SK-N-SH treated with all-trans-retinoic acid at 6 μM for 48 hours (cell line): ENCODE measurements at regions not wholly inside any gene's neighbourhood (a gene's known extent, or its start where the extent isn't known, plus 50 kb on each side); places are given as distances from the start of the nearest gene placed in this dataset.

Experiments used
- ATAC-seq: fragments of 200-7000 bp; cut with Tn5 transposase; 3 replicates; pipeline ENCODE4 v1.9.1; 2020; ENCODE audit warnings: mild to moderate bottlenecking, moderate library complexity
- ARNTL ChIP-seq: fragments of 450-650 bp; formaldehyde crosslinking; IDR thresholded peaks from 2 replicates; pipeline ENCODE4 v1.5.0; 2020; ENCODE audit warnings: low read depth, mild to moderate bottlenecking, moderate library complexity, borderline replicate concordance
- BACH2 ChIP-seq: fragments of 250-450 bp; sonication (Bioruptor Pico); IDR thresholded peaks from 2 replicates; pipeline ENCODE4 v1.9.0; 2021; ENCODE audit warnings: mild to moderate bottlenecking, borderline replicate concordance
- CSDC2 ChIP-seq: fragments of 250-450 bp; sonication (Bioruptor Pico); IDR thresholded peaks from 2 replicates; pipeline ENCODE4 v1.5.0; 2020; ENCODE audit warnings: mild to moderate bottlenecking, moderate library complexity
- ESRRG ChIP-seq: fragments of 250-450 bp; sonication (Bioruptor Pico); IDR thresholded peaks from 2 replicates; pipeline ENCODE4 v1.6.1; 2021; ENCODE audit warnings: mild to moderate bottlenecking
- GLIS3 ChIP-seq: fragments of 250-450 bp; sonication (Bioruptor Pico); IDR thresholded peaks from 2 replicates; pipeline ENCODE4 v1.5.0; 2020; ENCODE audit warnings: mild to moderate bottlenecking, moderate library complexity
- ISL1 ChIP-seq: fragments of 250-450 bp; sonication (Bioruptor Pico); IDR thresholded peaks from 2 replicates; pipeline ENCODE4 v2.1.2; 2022; ENCODE audit warnings: mild to moderate bottlenecking, moderate library complexity
- PATZ1 ChIP-seq: fragments of 250-450 bp; sonication (Bioruptor Pico); IDR thresholded peaks from 2 replicates; pipeline ENCODE4 v1.8.0; 2020; ENCODE audit warnings: mild to moderate bottlenecking, moderate library complexity, borderline replicate concordance
- POU6F1 ChIP-seq: fragments of 250-450 bp; sonication (Bioruptor Pico); IDR thresholded peaks from 2 replicates; pipeline ENCODE4 v1.8.0; 2021; ENCODE audit warnings: low read depth, mild to moderate bottlenecking, moderate library complexity, borderline replicate concordance
- PPARA ChIP-seq: fragments of 250-450 bp; sonication (Bioruptor Pico); IDR thresholded peaks from 2 replicates; pipeline ENCODE4 v1.5.0; 2020; ENCODE audit warnings: mild to moderate bottlenecking, borderline replicate concordance
- RARB ChIP-seq: fragments of 250-450 bp; sonication (Bioruptor Pico); IDR thresholded peaks from 2 replicates; pipeline ENCODE4 v1.8.0; 2021; ENCODE audit warnings: mild to moderate bottlenecking, moderate library complexity
- SNAI2 ChIP-seq: fragments of 250-450 bp; sonication (Bioruptor Pico); IDR thresholded peaks from 2 replicates; pipeline ENCODE4 v1.5.0; 2020; ENCODE audit warnings: mild to moderate bottlenecking, moderate library complexity
- TCF4 ChIP-seq: fragments of 250-450 bp; sonication (Bioruptor Pico); IDR thresholded peaks from 2 replicates; pipeline ENCODE4 v1.8.0; 2021; ENCODE audit warnings: mild to moderate bottlenecking, moderate library complexity, borderline replicate concordance
- TOX ChIP-seq: fragments of 250-450 bp; sonication (Bioruptor Pico); IDR thresholded peaks from 2 replicates; pipeline ENCODE4 v1.8.0; 2021; ENCODE audit warnings: mild to moderate bottlenecking, moderate library complexity, borderline replicate concordance
- TSHZ2 ChIP-seq: fragments of 250-450 bp; sonication (Bioruptor Pico); IDR thresholded peaks from 2 replicates; pipeline ENCODE4 v1.5.0; 2020; ENCODE audit warnings: mild to moderate bottlenecking, moderate library complexity
- ZC3H10 ChIP-seq: fragments of 250-450 bp; sonication (Bioruptor Pico); IDR thresholded peaks from 2 replicates; pipeline ENCODE4 v1.5.1; 2021; ENCODE audit warnings: mild to moderate bottlenecking, moderate library complexity
- ZFP3 ChIP-seq: fragments of 250-450 bp; sonication (Bioruptor Pico); IDR thresholded peaks from 2 replicates; pipeline ENCODE4 v1.5.0; 2020; ENCODE audit warnings: mild to moderate bottlenecking, moderate library complexity
- ZFP30 ChIP-seq: fragments of 450-650 bp; formaldehyde crosslinking; IDR thresholded peaks from 2 replicates; pipeline ENCODE4 v1.5.0; 2022; ENCODE audit warnings: mild to moderate bottlenecking, moderate library complexity
- ZNF565 ChIP-seq: fragments of 450-650 bp; formaldehyde crosslinking; conservative IDR thresholded peaks from 2 replicates; pipeline ENCODE4 v1.5.0; 2020; ENCODE audit warnings: low read depth, mild to moderate bottlenecking, moderate library complexity
- ZNF70 ChIP-seq: fragments of 450-650 bp; formaldehyde crosslinking; IDR thresholded peaks from 2 replicates; pipeline ENCODE4 v1.5.0; 2020; ENCODE audit warnings: mild to moderate bottlenecking, moderate library complexity
- ZNF8 ChIP-seq: fragments of 450-650 bp; formaldehyde crosslinking; IDR thresholded peaks from 2 replicates; pipeline ENCODE4 v1.5.0; 2020; ENCODE audit warnings: mild to moderate bottlenecking, moderate library complexity

GRCh38 chr5:60495644-60496520, 204.1 kb downstream of the DEPDC1B start:
- ATAC-seq: no peak
- TF ChIP-seq CSDC2 (CRISPR knock-in tag): no peak
- TF ChIP-seq, all 23 proteins: peak for 0

GRCh38 chr5:60494635-60495034, 205.3 kb downstream of the DEPDC1B start:
- no peak for TF ChIP-seq BACH2 (CRISPR knock-in tag)
- no peak for TF ChIP-seq TSHZ2
- no peak for TF ChIP-seq ZNF70 (CRISPR knock-in tag)
- no peak for TF ChIP-seq ZNF8 (CRISPR knock-in tag)
- TF ChIP-seq POU6F1 (CRISPR knock-in tag): no peak
- no peak for TF ChIP-seq PATZ1 (CRISPR knock-in tag)
- TF ChIP-seq CSDC2 (CRISPR knock-in tag): no peak
- TF ChIP-seq ARNTL (CRISPR knock-in tag): no peak
- ATAC-seq: no peak

- TF ChIP-seq ESRRG (CRISPR knock-in tag): no peak
- TF ChIP-seq ZC3H10: no peak
- TF ChIP-seq ZFP3: no peak
- TF ChIP-seq SNAI2 (CRISPR knock-in tag): no peak
- no peak for TF ChIP-seq ZFP30
- no peak for TF ChIP-seq PPARA (CRISPR knock-in tag)
- TF ChIP-seq TSHZ2: no peak
- no peak for TF ChIP-seq PATZ1 (CRISPR knock-in tag)
- no peak for TF ChIP-seq RARB (CRISPR knock-in tag)
- no peak for ATAC-seq
These were observed 205.8 kb downstream of the DEPDC1B start for GRCh38 chr5:60494144-60494543.

- no peak for ATAC-seq
- no peak for TF ChIP-seq PATZ1 (CRISPR knock-in tag)
- TF ChIP-seq ISL1 (CRISPR knock-in tag): no peak
- no peak for TF ChIP-seq PPARA (CRISPR knock-in tag)
- no peak for TF ChIP-seq GLIS3 (CRISPR knock-in tag)
- no peak for TF ChIP-seq BACH2 (CRISPR knock-in tag)
- no peak for TF ChIP-seq ZFP3
- no peak for TF ChIP-seq TOX (CRISPR knock-in tag)
- no peak for TF ChIP-seq ZC3H10
- no peak for TF ChIP-seq ARNTL (CRISPR knock-in tag)
- no peak for TF ChIP-seq RARB (CRISPR knock-in tag)
- no peak for TF ChIP-seq ZNF565 (CRISPR knock-in tag)
- TF ChIP-seq TCF4 (CRISPR knock-in tag): no peak
- TF ChIP-seq POU6F1 (CRISPR knock-in tag): no peak
These were observed 206.6 kb downstream of the DEPDC1B start for GRCh38 chr5:60493372-60493771.
